CD4-positive, CD25-positive, alpha-beta regulatory T cell (primary cell): ENCODE measurements at regions not wholly inside any gene's neighbourhood (a gene's known extent, or its start where the extent isn't known, plus 50 kb on each side); places are given as distances from the start of the nearest gene placed in this dataset.

Source experiments
- ATAC-seq, 2 donors: fragments of 150-1000 bp; cut with Tn5 transposase; one replicate each; pipeline ENCODE4 v1.10.0; 2021; ENCODE audit warnings: low read depth in 2 of 2, moderate number of reproducible peaks in 2 of 2, moderate library complexity in 1 of 2
- DNase-seq, 3 donors: peaks; one replicate each; pipeline versions ENCODE4 v3.0.0 to v3.0.0-alpha.2; 2012 to 2022; ENCODE audit warnings: mixed read lengths in 1 of 3
- H3K27ac ChIP-seq: one replicate; pipeline ENCODE4 v1.7.0; 2013; ENCODE audit warnings: mild to moderate bottlenecking, low read length; ENCODE audit not compliant: insufficient read depth, poor library complexity, severe bottlenecking
- H3K27me3 ChIP-seq: one replicate; pipeline ENCODE4 v1.7.0; 2013; ENCODE audit warnings: low read length; ENCODE audit not compliant: control insufficient read depth, insufficient read depth
- H3K36me3 ChIP-seq: one replicate; pipeline ENCODE4 v1.7.0; 2013; ENCODE audit warnings: mild to moderate bottlenecking, low read length, moderate library complexity; ENCODE audit not compliant: control insufficient read depth, insufficient read depth
- H3K4me1 ChIP-seq: 2 replicates; pipeline ENCODE4 v1.7.0; 2013; ENCODE audit warnings: mild to moderate bottlenecking, low read length; ENCODE audit not compliant: insufficient read depth, control insufficient read depth, poor library complexity, severe bottlenecking
- H3K4me3 ChIP-seq: one replicate; pipeline ENCODE4 v1.7.0; 2013; ENCODE audit warnings: low read depth, mild to moderate bottlenecking, low read length, moderate library complexity
- H3K9me3 ChIP-seq, 2 experiments: 1 replicate in 1 of 2; 2 replicates in 1 of 2; pipeline ENCODE4 v1.7.0; 2013; ENCODE audit warnings: low read length in 2 of 2, mild to moderate bottlenecking in 1 of 2, moderate library complexity in 1 of 2; ENCODE audit not compliant: control insufficient read depth in 2 of 2
- H3K27ac Mint-ChIP-seq, 3 donors: one replicate each; pipeline ENCODE4 v1.8.0; 2020 to 2022; ENCODE audit warnings: mild to moderate bottlenecking in 3 of 3, mixed read lengths in 3 of 3, moderate library complexity in 2 of 3
- H3K27me3 Mint-ChIP-seq: one replicate; pipeline ENCODE4 v1.8.0; 2022; ENCODE audit warnings: mild to moderate bottlenecking, mixed read lengths
- H3K36me3 Mint-ChIP-seq: one replicate; pipeline ENCODE4 v1.8.0; 2020; ENCODE audit warnings: mixed read lengths
- H3K4me1 Mint-ChIP-seq, 4 donors: one replicate each; pipeline ENCODE4 v1.8.0; 2020 to 2022; ENCODE audit warnings: mixed read lengths in 4 of 4, mild to moderate bottlenecking in 1 of 4
- H3K4me3 Mint-ChIP-seq, 4 donors: one replicate each; pipeline ENCODE4 v1.8.0; 2020 to 2022; ENCODE audit warnings: mild to moderate bottlenecking in 4 of 4, mixed read lengths in 4 of 4, moderate library complexity in 3 of 4
- H3K9me3 Mint-ChIP-seq, 7 donors: one replicate each; pipeline ENCODE4 v1.8.0; 2020 to 2022; ENCODE audit warnings: mixed read lengths in 7 of 7, mild to moderate bottlenecking in 3 of 7, moderate library complexity in 2 of 7

- Histone ChIP-seq H3K4me3 (no peak overlapping the region), H3K9me3 (no peaks in the 10 kb centered on the region), H3K27me3 (no peaks in the 10 kb centered on the region), H3K4me1 (no peaks in the 10 kb centered on the region), H3K27ac (no peak overlapping the region), H3K36me3 (no peaks in the 10 kb centered on the region)
- DNase-seq (no peak), ATAC-seq (no peak)
- H3K27ac Mint-ChIP-seq = no peak overlapping the region
- no peaks in the 10 kb centered on the region for H3K27me3 Mint-ChIP-seq
- no peaks in the 10 kb centered on the region for H3K4me1 Mint-ChIP-seq
- H3K9me3 Mint-ChIP-seq = peaks cover 0 to 4% (median 0%) of the 10 kb centered on the region in 7 donors
- H3K4me3 Mint-ChIP-seq = no peak overlapping the region
- no peaks in the 10 kb centered on the region for H3K36me3 Mint-ChIP-seq
These were observed 416.5 kb upstream of the TLE4 start for GRCh38 chr9:79155308-79155707.

GRCh38 chr9:79163544-79163943, 408.2 kb upstream of the TLE4 start:
- Histone ChIP-seq H3K4me1 (no peaks in the 10 kb centered on the region), H3K4me3 (no peak overlapping the region), H3K9me3 (no peaks in the 10 kb centered on the region), H3K27me3 (no peaks in the 10 kb centered on the region), H3K27ac (no peak overlapping the region), H3K36me3 (no peaks in the 10 kb centered on the region)
- Mint-ChIP-seq H3K27ac (peak overlapping the region in 1 of 3 donors; percentile 17), H3K4me1 (no peaks in the 10 kb centered on the region), H3K27me3 (peaks cover 5% of the 10 kb centered on the region), H3K4me3 (no peak overlapping the region), H3K36me3 (no peaks in the 10 kb centered on the region), H3K9me3 (peaks cover 0 to 5% (median 0%) of the 10 kb centered on the region in 7 donors)
- DNase-seq (no peak), ATAC-seq (no peak)

GRCh38 chr9:79164406-79164805, 407.4 kb upstream of the TLE4 start:
- Histone ChIP-seq H3K9me3 (no peaks in the 10 kb centered on the region), H3K27me3 (no peaks in the 10 kb centered on the region), H3K27ac (no peak overlapping the region), H3K4me1 (no peaks in the 10 kb centered on the region), H3K4me3 (no peak overlapping the region), H3K36me3 (no peaks in the 10 kb centered on the region)
- peaks cover 5% of the 10 kb centered on the region for H3K27me3 Mint-ChIP-seq
- H3K36me3 Mint-ChIP-seq = no peaks in the 10 kb centered on the region
- no peaks in the 10 kb centered on the region for H3K4me1 Mint-ChIP-seq
- peaks cover 0 to 5% (median 3%) of the 10 kb centered on the region in 7 donors for H3K9me3 Mint-ChIP-seq
- no peak overlapping the region for H3K4me3 Mint-ChIP-seq
- ATAC-seq = no peak
- H3K27ac Mint-ChIP-seq = no peak overlapping the region
- no peak for DNase-seq

DNA sequence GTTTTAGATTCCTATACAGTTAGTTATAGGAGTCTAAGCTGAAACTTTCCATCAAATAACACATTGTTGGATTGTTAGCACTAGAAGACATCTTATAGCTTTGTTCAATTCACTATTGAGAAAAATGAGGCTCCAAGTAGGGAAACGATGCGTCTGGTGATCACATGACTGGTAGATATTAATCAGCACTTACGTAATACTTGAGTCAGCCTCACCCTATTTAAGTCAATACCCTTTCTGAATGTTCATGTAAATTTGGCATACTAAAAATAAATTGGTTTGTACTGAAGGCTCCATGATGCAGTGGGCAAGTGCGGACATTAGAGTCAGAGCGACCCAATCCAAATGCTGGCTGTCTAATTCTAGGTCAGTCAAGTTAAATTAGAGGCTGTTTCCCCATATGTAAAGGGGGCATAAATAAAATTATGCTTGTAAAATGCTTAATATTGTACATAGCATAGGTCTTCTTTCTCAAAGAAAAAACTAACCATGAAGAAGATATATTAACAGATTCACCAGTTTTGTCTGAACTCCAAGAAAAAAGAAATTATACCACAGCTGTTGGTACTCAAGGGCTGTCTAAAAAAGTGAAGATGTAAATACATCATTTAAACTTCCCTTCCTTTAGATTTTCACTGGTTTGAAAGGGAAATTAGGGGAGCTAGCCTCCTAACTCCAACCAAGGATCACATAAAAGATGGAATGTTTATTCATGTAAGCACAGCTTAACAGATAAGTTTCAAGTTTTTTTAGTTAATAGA, 406.6 kb upstream of the TLE4 start:
- Histone ChIP-seq H3K27me3 (no peaks in the 10 kb centered on the region), H3K36me3 (no peaks in the 10 kb centered on the region), H3K9me3 (no peaks in the 10 kb centered on the region), H3K4me3 (no peak overlapping the region), H3K27ac (no peak overlapping the region), H3K4me1 (no peaks in the 10 kb centered on the region)
- peaks cover 5% of the 10 kb centered on the region for H3K27me3 Mint-ChIP-seq
- H3K4me3 Mint-ChIP-seq = no peak overlapping the region
- peaks cover 0 to 5% (median 3%) of the 10 kb centered on the region in 7 donors for H3K9me3 Mint-ChIP-seq
- DNase-seq (no peak), ATAC-seq (no peak)
- no peaks in the 10 kb centered on the region for H3K4me1 Mint-ChIP-seq
- H3K36me3 Mint-ChIP-seq = no peaks in the 10 kb centered on the region
- H3K27ac Mint-ChIP-seq = no peak overlapping the region

DNA sequence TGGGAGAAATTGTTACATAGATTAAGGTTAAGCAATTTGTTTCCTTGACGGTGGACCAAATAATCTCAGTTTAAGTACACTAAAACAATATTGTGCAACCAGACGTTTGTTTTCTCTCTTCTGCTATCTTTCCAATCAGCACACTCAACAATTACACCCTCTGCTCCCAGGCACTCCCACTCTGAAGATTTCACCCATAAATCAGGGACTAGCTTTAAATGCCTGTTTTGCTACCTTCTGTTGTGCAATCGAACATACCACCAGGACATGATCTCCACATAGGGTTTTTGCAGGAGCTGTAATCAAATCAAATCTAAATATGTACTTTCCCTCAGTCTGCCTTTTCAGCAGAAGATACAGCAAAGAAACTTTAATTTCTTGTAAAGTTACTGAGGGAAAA, 405.8 kb upstream of the TLE4 start:
- Mint-ChIP-seq H3K27ac (no peak overlapping the region), H3K4me3 (no peak overlapping the region), H3K9me3 (peaks cover 0 to 9% (median 3%) of the 10 kb centered on the region in 7 donors), H3K27me3 (no peaks in the 10 kb centered on the region), H3K36me3 (no peaks in the 10 kb centered on the region), H3K4me1 (no peaks in the 10 kb centered on the region)
- Histone ChIP-seq H3K4me3 (no peak overlapping the region), H3K27me3 (no peaks in the 10 kb centered on the region), H3K4me1 (no peaks in the 10 kb centered on the region), H3K9me3 (peaks cover 0 to 2% of the 10 kb centered on the region in 2 experiments), H3K36me3 (no peaks in the 10 kb centered on the region), H3K27ac (no peak overlapping the region)
- DNase-seq = no peak
- ATAC-seq = no peak

DNA sequence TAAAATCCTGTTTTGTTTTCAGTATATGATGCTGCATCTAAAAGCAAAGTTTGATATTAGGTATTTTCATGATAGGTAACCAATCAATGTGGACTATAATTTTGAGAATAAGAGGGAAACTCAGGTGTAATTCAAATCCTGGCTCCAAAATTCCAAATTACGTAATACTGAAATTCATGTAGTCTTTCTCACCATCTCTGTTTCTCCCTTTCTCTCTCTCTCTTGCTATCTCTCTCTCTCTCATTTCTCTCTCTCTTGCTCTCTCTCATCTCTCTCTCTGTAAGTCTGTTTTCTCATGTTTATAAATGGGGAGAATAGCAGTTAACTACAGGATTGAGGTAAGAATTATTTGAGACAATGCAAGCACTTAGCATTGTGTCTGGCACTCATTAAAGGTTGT, 401.1 kb upstream of the TLE4 start:
- Histone ChIP-seq H3K4me3 (no peak overlapping the region), H3K9me3 (peaks cover 0 to 2% of the 10 kb centered on the region in 2 experiments), H3K27ac (no peak overlapping the region), H3K4me1 (no peaks in the 10 kb centered on the region), H3K27me3 (no peaks in the 10 kb centered on the region), H3K36me3 (no peaks in the 10 kb centered on the region)
- ATAC-seq (no peak), DNase-seq (no peak)
- no peaks in the 10 kb centered on the region for H3K36me3 Mint-ChIP-seq
- H3K4me3 Mint-ChIP-seq = no peak overlapping the region
- no peaks in the 10 kb centered on the region for H3K27me3 Mint-ChIP-seq
- H3K27ac Mint-ChIP-seq = no peak overlapping the region
- H3K4me1 Mint-ChIP-seq = no peaks in the 10 kb centered on the region
- H3K9me3 Mint-ChIP-seq = peaks cover 0 to 11% (median 3%) of the 10 kb centered on the region in 7 donors

- H3K27me3 Mint-ChIP-seq = no peaks in the 10 kb centered on the region
- no peak for DNase-seq
- no peaks in the 10 kb centered on the region for H3K4me1 Mint-ChIP-seq
- no peaks in the 10 kb centered on the region for H3K4me1 ChIP-seq
- peaks cover 0 to 11% (median 0%) of the 10 kb centered on the region in 7 donors for H3K9me3 Mint-ChIP-seq
- no peak overlapping the region for H3K4me3 ChIP-seq
- ATAC-seq = no peak
- no peaks in the 10 kb centered on the region for H3K36me3 Mint-ChIP-seq
- H3K27ac ChIP-seq = no peak overlapping the region
- H3K9me3 ChIP-seq = peaks cover 0 to 2% of the 10 kb centered on the region in 2 experiments
- H3K27me3 ChIP-seq = no peaks in the 10 kb centered on the region
- H3K27ac Mint-ChIP-seq = no peak overlapping the region
- H3K4me3 Mint-ChIP-seq = no peak overlapping the region
- no peaks in the 10 kb centered on the region for H3K36me3 ChIP-seq
These were observed 397.8 kb upstream of the TLE4 start for GRCh38 chr9:79173932-79174331.

- Histone ChIP-seq H3K9me3 (no peaks in the 10 kb centered on the region), H3K27ac (no peak overlapping the region), H3K36me3 (no peaks in the 10 kb centered on the region), H3K4me1 (no peaks in the 10 kb centered on the region), H3K27me3 (no peaks in the 10 kb centered on the region), H3K4me3 (no peak overlapping the region)
- ATAC-seq = no peak
- H3K36me3 Mint-ChIP-seq = no peaks in the 10 kb centered on the region
- peaks cover 0 to 6% (median 1%) of the 10 kb centered on the region in 7 donors for H3K9me3 Mint-ChIP-seq
- DNase-seq = no peak
- no peak overlapping the region for H3K4me3 Mint-ChIP-seq
- no peak overlapping the region for H3K27ac Mint-ChIP-seq
- no peaks in the 10 kb centered on the region for H3K4me1 Mint-ChIP-seq
- H3K27me3 Mint-ChIP-seq = no peaks in the 10 kb centered on the region
These were observed 395.6 kb upstream of the TLE4 start for GRCh38 chr9:79176014-79176697.
